Tibial nerve (tissue), 3 donors: ENCODE measurements at regions not wholly inside any gene's neighbourhood (a gene's known extent, or its start where the extent isn't known, plus 50 kb on each side); places are given as distances from the start of the nearest gene placed in this dataset.

Source experiments
- POLR2A ChIP-seq, 2 donors: fragments of 450-650 bp; IDR thresholded peaks; one replicate each; pipeline ENCODE4 v1.6.1; 2017; ENCODE audit warnings: antibody characterized with exemption in 2 of 2, mild to moderate bottlenecking in 2 of 2, moderate library complexity in 2 of 2
- TF ChIP-seq, protein P1 (sequence below), 5 experiments: fragments of 200-600 bp in 3 of 5; fragments of 450-650 bp in 2 of 5; sonication (generic) in 3 of 5; IDR thresholded peaks; one replicate each; pipeline ENCODE4 v1.5.1; 2016 to 2019; ENCODE audit warnings: antibody characterized with exemption in 5 of 5, mild to moderate bottlenecking in 3 of 5, moderate library complexity in 2 of 5

DNA sequence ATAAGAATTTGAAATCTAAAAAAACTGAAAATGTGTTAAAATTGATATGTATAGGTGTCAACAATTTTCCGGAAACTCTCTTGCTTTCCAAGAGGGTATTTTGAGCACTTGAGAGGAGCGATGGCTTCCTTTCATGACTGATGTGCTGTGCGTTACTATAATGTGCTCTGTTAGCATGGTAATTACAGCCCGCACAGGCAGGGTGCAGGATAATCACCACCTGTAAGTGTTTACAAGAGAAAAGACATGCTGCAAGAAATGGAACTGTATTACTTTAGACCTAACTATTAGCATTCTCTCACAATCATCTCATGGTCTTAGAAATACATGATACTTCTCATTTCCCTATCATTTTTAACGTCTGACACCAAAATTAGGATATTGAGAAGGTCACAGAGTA, 92.4 kb upstream of the ADARB2 start:
- TF ChIP-seq, protein P1, sequence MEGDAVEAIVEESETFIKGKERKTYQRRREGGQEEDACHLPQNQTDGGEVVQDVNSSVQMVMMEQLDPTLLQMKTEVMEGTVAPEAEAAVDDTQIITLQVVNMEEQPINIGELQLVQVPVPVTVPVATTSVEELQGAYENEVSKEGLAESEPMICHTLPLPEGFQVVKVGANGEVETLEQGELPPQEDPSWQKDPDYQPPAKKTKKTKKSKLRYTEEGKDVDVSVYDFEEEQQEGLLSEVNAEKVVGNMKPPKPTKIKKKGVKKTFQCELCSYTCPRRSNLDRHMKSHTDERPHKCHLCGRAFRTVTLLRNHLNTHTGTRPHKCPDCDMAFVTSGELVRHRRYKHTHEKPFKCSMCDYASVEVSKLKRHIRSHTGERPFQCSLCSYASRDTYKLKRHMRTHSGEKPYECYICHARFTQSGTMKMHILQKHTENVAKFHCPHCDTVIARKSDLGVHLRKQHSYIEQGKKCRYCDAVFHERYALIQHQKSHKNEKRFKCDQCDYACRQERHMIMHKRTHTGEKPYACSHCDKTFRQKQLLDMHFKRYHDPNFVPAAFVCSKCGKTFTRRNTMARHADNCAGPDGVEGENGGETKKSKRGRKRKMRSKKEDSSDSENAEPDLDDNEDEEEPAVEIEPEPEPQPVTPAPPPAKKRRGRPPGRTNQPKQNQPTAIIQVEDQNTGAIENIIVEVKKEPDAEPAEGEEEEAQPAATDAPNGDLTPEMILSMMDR (IDR thresholded peaks at IDR 0.05) = no peak
- no peak for TF ChIP-seq POLR2A (IDR thresholded peaks at IDR 0.05)
